ENCODE measurements at regions not wholly inside any gene's neighbourhood (a gene's known extent, or its start where the extent isn't known, plus 50 kb on each side); places are given as distances from the start of the nearest gene placed in this dataset.
A peak's percentile ranks its signal among the peaks of the same experiment; 100 is the strongest.
"Not testable (repeated sequence)": the region's sequence is repeated elsewhere in the genome, so short reads cannot be mapped to it uniquely, and the experiment has no call there.

GRCh38 chr7:152905949-152906348 is 146.4 kb downstream of the ACTR3B start:
- no peak for DNase-seq (ENCODE audit: low spot score)

- DNase-seq (ENCODE audit: low spot score): no peak
Observed at GRCh38 chr7:152907042-152907761, 147.7 kb downstream of the ACTR3B start.

GRCh38 chr7:152909280-152909679 is 149.7 kb downstream of the ACTR3B start:
- no peak for DNase-seq (ENCODE audit: low spot score)

- DNase-seq (ENCODE audit: low spot score): no peak
Observed at GRCh38 chr7:152909683-152910544, 150.4 kb downstream of the ACTR3B start.

- no peak for DNase-seq (ENCODE audit: low spot score)
Observed at GRCh38 chr7:152910545-152911225, 151.1 kb downstream of the ACTR3B start.

- DNase-seq (ENCODE audit: low spot score): no peak
Observed at GRCh38 chr7:152911226-152911560, 151.6 kb downstream of the ACTR3B start.

- DNase-seq (ENCODE audit: low spot score): no peak
Observed at GRCh38 chr7:152911922-152912321, 152.4 kb downstream of the ACTR3B start.

GRCh38 chr7:152912511-152912910 is 153.0 kb downstream of the ACTR3B start:
- DNase-seq (ENCODE audit: low spot score): no peak

GRCh38 chr7:152913492-152913891 is 153.9 kb downstream of the ACTR3B start:
- no peak for DNase-seq (ENCODE audit: low spot score)

GRCh38 chr7:152914014-152914844 is 154.7 kb downstream of the ACTR3B start:
- no peak for DNase-seq (ENCODE audit: low spot score)

GRCh38 chr7:152914845-152915102 is 155.2 kb downstream of the ACTR3B start:
- not testable (repeated sequence) for DNase-seq (ENCODE audit: low spot score)

- no peak for DNase-seq (ENCODE audit: low spot score)
Observed at GRCh38 chr7:152922318-152923081, 162.9 kb downstream of the ACTR3B start.

- DNase-seq (ENCODE audit: low spot score): no peak
Observed at GRCh38 chr7:152923711-152924110, 164.2 kb downstream of the ACTR3B start.

- no peak for DNase-seq (ENCODE audit: low spot score)
Observed at GRCh38 chr7:152924238-152924637, 164.7 kb downstream of the ACTR3B start.

- DNase-seq (ENCODE audit: low spot score): no peak
Observed at GRCh38 chr7:152924826-152925411, 165.4 kb downstream of the ACTR3B start.

GRCh38 chr7:152925412-152926147 is 166.0 kb downstream of the ACTR3B start:
- DNase-seq (ENCODE audit: low spot score): peak; percentile 80

- no peak for DNase-seq (ENCODE audit: low spot score)
Observed at GRCh38 chr7:152931633-152932032, 172.1 kb downstream of the ACTR3B start.

GRCh38 chr7:152937282-152937681 is 177.7 kb downstream of the ACTR3B start:
- no peak for DNase-seq (ENCODE audit: low spot score)

GRCh38 chr7:152946616-152947015 is 187.1 kb downstream of the ACTR3B start:
- DNase-seq (ENCODE audit: low spot score): not testable (repeated sequence)

GRCh38 chr7:152947686-152948085 is 188.1 kb downstream of the ACTR3B start:
- DNase-seq (ENCODE audit: low spot score): no peak
